ENCODE measurements at regions not wholly inside any gene's neighbourhood (a gene's known extent, or its start where the extent isn't known, plus 50 kb on each side); places are given as distances from the start of the nearest gene placed in this dataset.

GRCh38 chr6:92341201-92341600, 1078.2 kb downstream of the EPHA7 start:
- H3K9me3 ChIP-seq (ENCODE audit: control insufficient read depth, insufficient read depth, low read length): no peaks in the 10 kb centered on the region
- CTCF ChIA-PET: interaction anchor here (1.0 kb wide), 1 partner anchor 27 kb away, joined by 3 read pairs; no protein-coding TSS in a partner anchor
- no peak for DNase-seq (ENCODE audit: low read depth, low spot score)
- TF ChIP-seq CTCF (IDR thresholded peaks at IDR 0.05; ENCODE audit: low read depth, low read length): no peak
- no peak overlapping the region for H3K27ac ChIP-seq (ENCODE audit: low read depth, low read length)
- POLR2A ChIA-PET: no interaction called here
- H3K4me3 ChIP-seq (ENCODE audit: low read depth, low read length): no peak overlapping the region
- no peaks in the 10 kb centered on the region for H3K27me3 ChIP-seq (ENCODE audit: control insufficient read depth, insufficient read depth, low read length)

- DNase-seq (ENCODE audit: low read depth, low spot score): no peak
- H3K9me3 ChIP-seq (ENCODE audit: control insufficient read depth, insufficient read depth, low read length): no peaks in the 10 kb centered on the region
- ChIA-PET POLR2A (no interaction called here), CTCF (interaction anchor here (1.0 kb wide), 1 partner anchor 26 kb away, joined by 3 read pairs; no protein-coding TSS in a partner anchor)
- no peak for TF ChIP-seq CTCF (IDR thresholded peaks at IDR 0.05; ENCODE audit: low read depth, low read length)
- no peak overlapping the region for H3K27ac ChIP-seq (ENCODE audit: low read depth, low read length)
- no peak overlapping the region for H3K4me3 ChIP-seq (ENCODE audit: low read depth, low read length)
- no peaks in the 10 kb centered on the region for H3K27me3 ChIP-seq (ENCODE audit: control insufficient read depth, insufficient read depth, low read length)
Observed at GRCh38 chr6:92339936-92340640, 1079.3 kb downstream of the EPHA7 start.

- CTCF ChIA-PET: no interaction called here
- TF ChIP-seq CTCF (IDR thresholded peaks at IDR 0.05; ENCODE audit: low read depth, low read length): no peak
- Histone ChIP-seq H3K4me3 (ENCODE audit: low read depth, low read length) (no peak overlapping the region), H3K9me3 (ENCODE audit: control insufficient read depth, insufficient read depth, low read length) (no peaks in the 10 kb centered on the region), H3K27me3 (ENCODE audit: control insufficient read depth, insufficient read depth, low read length) (no peaks in the 10 kb centered on the region), H3K27ac (ENCODE audit: low read depth, low read length) (no peak overlapping the region)
- POLR2A ChIA-PET: no interaction called here
- no peak for DNase-seq (ENCODE audit: low read depth, low spot score)
Observed at GRCh38 chr6:92337571-92337970, 1081.8 kb downstream of the EPHA7 start.

- TF ChIP-seq CTCF (IDR thresholded peaks at IDR 0.05; ENCODE audit: low read depth, low read length): no peak
- ChIA-PET POLR2A (no interaction called here), CTCF (no interaction called here)
- Histone ChIP-seq H3K27ac (ENCODE audit: low read depth, low read length) (no peak overlapping the region), H3K9me3 (ENCODE audit: control insufficient read depth, insufficient read depth, low read length) (no peaks in the 10 kb centered on the region), H3K27me3 (ENCODE audit: control insufficient read depth, insufficient read depth, low read length) (no peaks in the 10 kb centered on the region), H3K4me3 (ENCODE audit: low read depth, low read length) (no peak overlapping the region)
- DNase-seq (ENCODE audit: low read depth, low spot score): peak; percentile 4
Observed at GRCh38 chr6:92329208-92329847, 1090.0 kb downstream of the EPHA7 start.

GRCh38 chr6:92315312-92315711, 1104.0 kb downstream of the EPHA7 start:
- H3K4me3 ChIP-seq (ENCODE audit: low read depth, low read length): no peak overlapping the region
- no peak overlapping the region for H3K27ac ChIP-seq (ENCODE audit: low read depth, low read length)
- DNase-seq (ENCODE audit: low read depth, low spot score): no peak
- POLR2A ChIA-PET: no interaction called here
- no peak for TF ChIP-seq CTCF (IDR thresholded peaks at IDR 0.05; ENCODE audit: low read depth, low read length)
- H3K27me3 ChIP-seq (ENCODE audit: control insufficient read depth, insufficient read depth, low read length): no peaks in the 10 kb centered on the region
- H3K9me3 ChIP-seq (ENCODE audit: control insufficient read depth, insufficient read depth, low read length): no peaks in the 10 kb centered on the region; the same call in 1 of the 2 replicates
- CTCF ChIA-PET: no interaction called here

All from AG04450 (cell line).